Activated CD4-positive, alpha-beta T cell treated with anti-CD3 and anti-CD28 coated beads, Interleukin-2, Interleukin-4, amounts not matched to agents 100 ng/mL and 50 ng/mL, durations not matched to agents 16 hours and 8 hours (primary cell): ENCODE measurements at regions not wholly inside any gene's neighbourhood (a gene's known extent, or its start where the extent isn't known, plus 50 kb on each side); places are given as distances from the start of the nearest gene placed in this dataset.

ENCODE experiments used
- DNase-seq: peaks from one replicate; pipeline ENCODE4 v3.0.0-alpha.2; 2020; ENCODE audit warnings: low spot score

- no peak for DNase-seq
Observed at GRCh38 chr2:139949242-139949972, 1169.2 kb upstream of the NXPH2 start.

GRCh38 chr2:139946690-139947089, 1166.5 kb upstream of the NXPH2 start:
- DNase-seq = no peak

- DNase-seq = no peak
Observed at GRCh38 chr2:139940686-139941085, 1160.5 kb upstream of the NXPH2 start.

GRCh38 chr2:139925903-139926302, 1145.7 kb upstream of the NXPH2 start:
- DNase-seq = no peak

- no peak for DNase-seq
Observed at GRCh38 chr2:139924070-139924469, 1143.9 kb upstream of the NXPH2 start.

- no peak for DNase-seq
Observed at GRCh38 chr2:139918982-139919381, 1138.8 kb upstream of the NXPH2 start.

GRCh38 chr2:139917690-139918384, 1137.6 kb upstream of the NXPH2 start:
- DNase-seq = no peak

GRCh38 chr2:139916822-139917221, 1136.6 kb upstream of the NXPH2 start:
- DNase-seq = no peak

GRCh38 chr2:139911160-139911559, 1131.0 kb upstream of the NXPH2 start:
- no peak for DNase-seq

GRCh38 chr2:139909136-139909535, 1128.9 kb upstream of the NXPH2 start:
- no peak for DNase-seq

GRCh38 chr2:139905624-139906023, 1125.4 kb upstream of the NXPH2 start:
- DNase-seq = no peak

- no peak for DNase-seq
Observed at GRCh38 chr2:139891636-139892035, 1111.4 kb upstream of the NXPH2 start.

- no peak for DNase-seq
Observed at GRCh38 chr2:139885921-139886498, 1105.8 kb upstream of the NXPH2 start.

- DNase-seq = no peak
Observed at GRCh38 chr2:139876964-139877363, 1096.8 kb upstream of the NXPH2 start.

- DNase-seq = no peak
Observed at GRCh38 chr2:139876321-139876720, 1096.1 kb upstream of the NXPH2 start.

- no peak for DNase-seq
Observed at GRCh38 chr2:139872503-139872902, 1092.3 kb upstream of the NXPH2 start.

GRCh38 chr2:139872032-139872431, 1091.8 kb upstream of the NXPH2 start:
- DNase-seq = no peak

- no peak for DNase-seq
Observed at GRCh38 chr2:139867601-139868226, 1087.5 kb upstream of the NXPH2 start.

- no peak for DNase-seq
Observed at GRCh38 chr2:139864821-139865302, 1084.7 kb upstream of the NXPH2 start.

- DNase-seq = no peak
Observed at GRCh38 chr2:139854769-139855483, 1074.7 kb upstream of the NXPH2 start.

GRCh38 chr2:139850254-139850890, 1070.2 kb upstream of the NXPH2 start:
- DNase-seq = no peak

- no peak for DNase-seq
Observed at GRCh38 chr2:139836769-139837168, 1056.6 kb upstream of the NXPH2 start.
